ACC112 (cell line): ENCODE measurements at regions not wholly inside any gene's neighbourhood (a gene's known extent, or its start where the extent isn't known, plus 50 kb on each side); places are given as distances from the start of the nearest gene placed in this dataset.
A peak's percentile ranks its signal among the peaks of the same experiment; 100 is the strongest.

Experiments used
- H2AFZ ChIP-seq: fragments of 200-600 bp; sonication (generic); one replicate; pipeline ENCODE4 v1.6.0; 2017; ENCODE audit warnings: antibody characterized with exemption, low read length; ENCODE audit not compliant: unreplicated experiment
- H3K27ac ChIP-seq: fragments of 200-600 bp; sonication (generic); 2 replicates; pipeline ENCODE4 v1.5.1; 2014; ENCODE audit warnings: low read depth, mild to moderate bottlenecking, antibody characterized with exemption, low read length, moderate library complexity
- H3K27me3 ChIP-seq: fragments of 200-600 bp; sonication (generic); 2 replicates; pipeline ENCODE4 v1.6.1; 2014; ENCODE audit warnings: mild to moderate bottlenecking, antibody characterized with exemption, low read length, moderate library complexity, mixed read lengths; ENCODE audit not compliant: insufficient read depth
- H3K36me3 ChIP-seq: fragments of 200-600 bp; sonication (generic); 2 replicates; pipeline ENCODE4 v1.6.1; 2016; ENCODE audit warnings: mild to moderate bottlenecking, antibody characterized with exemption, low read length, moderate library complexity, mixed read lengths; ENCODE audit not compliant: insufficient read depth
- H3K4me1 ChIP-seq: fragments of 200-600 bp; sonication (generic); one replicate; pipeline ENCODE4 v1.6.1; 2016; ENCODE audit warnings: low read length, mixed read lengths; ENCODE audit not compliant: insufficient read depth, unreplicated experiment, control insufficient read depth
- H3K4me3 ChIP-seq: fragments of 200-600 bp; sonication (generic); 2 replicates; pipeline ENCODE4 v1.5.1; 2014; ENCODE audit warnings: mild to moderate bottlenecking, low read depth, low read length
- H3K79me2 ChIP-seq: fragments of 200-600 bp; sonication (generic); one replicate; pipeline ENCODE4 v1.6.0; 2016; ENCODE audit warnings: low read length; ENCODE audit not compliant: control insufficient read depth, unreplicated experiment, insufficient read depth

GRCh38 chr2:212628586-212628985 is 90.0 kb upstream of the ERBB4 start:
- Histone ChIP-seq H3K36me3 (no peaks in the 10 kb centered on the region), H3K79me2 (no peaks in the 10 kb centered on the region), H3K27ac (no peak overlapping the region), H3K27me3 (no peaks in the 10 kb centered on the region), H2AFZ (no peak overlapping the region), H3K4me3 (no peak overlapping the region), H3K4me1 (no peaks in the 10 kb centered on the region)

- no peaks in the 10 kb centered on the region for H3K79me2 ChIP-seq
- H2AFZ ChIP-seq: no peak overlapping the region
- H3K27me3 ChIP-seq: no peaks in the 10 kb centered on the region
Observed at GRCh38 chr2:212626371-212626918, 87.8 kb upstream of the ERBB4 start.

GRCh38 chr2:212619954-212620353 is 81.4 kb upstream of the ERBB4 start:
- H3K4me1 ChIP-seq: peaks cover 23% of the 10 kb centered on the region
- H2AFZ ChIP-seq: no peak overlapping the region
- H3K36me3 ChIP-seq: no peaks in the 10 kb centered on the region
- no peak overlapping the region for H3K27ac ChIP-seq
- H3K27me3 ChIP-seq: no peaks in the 10 kb centered on the region
- H3K79me2 ChIP-seq: no peaks in the 10 kb centered on the region
- no peak overlapping the region for H3K4me3 ChIP-seq

More at GRCh38 chr2:212626371-212626918, 87.8 kb upstream of the ERBB4 start:
- H3K4me3 ChIP-seq: no peak overlapping the region
- H3K36me3 ChIP-seq: no peaks in the 10 kb centered on the region
- H3K27ac ChIP-seq: no peak overlapping the region
- H3K4me1 ChIP-seq: no peaks in the 10 kb centered on the region

- Histone ChIP-seq H3K27ac (peak overlapping the region; percentile 2; the same call in 1 of the 2 replicates), H3K27me3 (no peaks in the 10 kb centered on the region), H3K4me1 (peaks cover 23% of the 10 kb centered on the region), H3K4me3 (no peak overlapping the region), H3K36me3 (no peaks in the 10 kb centered on the region), H3K79me2 (no peaks in the 10 kb centered on the region), H2AFZ (no peak overlapping the region)
Observed at GRCh38 chr2:212618636-212619035, 80.0 kb upstream of the ERBB4 start.

GRCh38 chr2:212610872-212611425 is 72.3 kb upstream of the ERBB4 start:
- Histone ChIP-seq H3K27ac (no peak overlapping the region), H3K4me3 (no peak overlapping the region)

GRCh38 chr2:212609479-212609878 is 70.9 kb upstream of the ERBB4 start:
- H3K79me2 ChIP-seq: no peaks in the 10 kb centered on the region
- no peak overlapping the region for H3K4me3 ChIP-seq
- H2AFZ ChIP-seq: no peak overlapping the region
- no peak overlapping the region for H3K27ac ChIP-seq
- no peaks in the 10 kb centered on the region for H3K4me1 ChIP-seq
- H3K27me3 ChIP-seq: no peaks in the 10 kb centered on the region
- no peaks in the 10 kb centered on the region for H3K36me3 ChIP-seq

More at GRCh38 chr2:212610872-212611425, 72.3 kb upstream of the ERBB4 start:
- no peaks in the 10 kb centered on the region for H3K36me3 ChIP-seq
- H3K4me1 ChIP-seq: no peaks in the 10 kb centered on the region
- no peak overlapping the region for H2AFZ ChIP-seq
- H3K27me3 ChIP-seq: no peaks in the 10 kb centered on the region
- H3K79me2 ChIP-seq: no peaks in the 10 kb centered on the region

- H3K4me1 ChIP-seq: no peaks in the 10 kb centered on the region
- H3K27ac ChIP-seq: no peak overlapping the region
- no peak overlapping the region for H2AFZ ChIP-seq
- H3K4me3 ChIP-seq: no peak overlapping the region
- no peaks in the 10 kb centered on the region for H3K27me3 ChIP-seq
- no peaks in the 10 kb centered on the region for H3K36me3 ChIP-seq
- no peaks in the 10 kb centered on the region for H3K79me2 ChIP-seq
Observed at GRCh38 chr2:212607080-212607479, 68.5 kb upstream of the ERBB4 start.

- Histone ChIP-seq H3K79me2 (no peaks in the 10 kb centered on the region), H3K4me1 (no peaks in the 10 kb centered on the region), H2AFZ (no peak overlapping the region), H3K36me3 (no peaks in the 10 kb centered on the region), H3K27me3 (no peaks in the 10 kb centered on the region), H3K4me3 (no peak overlapping the region), H3K27ac (no peak overlapping the region)
Observed at GRCh38 chr2:212606232-212606631, 67.6 kb upstream of the ERBB4 start.

- H3K27me3 ChIP-seq: no peaks in the 10 kb centered on the region
- no peak overlapping the region for H3K4me3 ChIP-seq
- H3K36me3 ChIP-seq: no peaks in the 10 kb centered on the region
- no peaks in the 10 kb centered on the region for H3K79me2 ChIP-seq
- H3K27ac ChIP-seq: no peak overlapping the region
- H2AFZ ChIP-seq: no peak overlapping the region
- peaks cover 22% of the 10 kb centered on the region for H3K4me1 ChIP-seq
Observed at GRCh38 chr2:212596688-212597087, 58.1 kb upstream of the ERBB4 start.

- Histone ChIP-seq H3K4me1 (peaks cover 22% of the 10 kb centered on the region), H3K36me3 (no peaks in the 10 kb centered on the region), H3K27me3 (no peaks in the 10 kb centered on the region), H2AFZ (peak overlapping the region; percentile 27), H3K27ac (no peak overlapping the region), H3K79me2 (no peaks in the 10 kb centered on the region), H3K4me3 (no peak overlapping the region)
Observed at GRCh38 chr2:212596276-212596675, 57.7 kb upstream of the ERBB4 start.

GRCh38 chr2:212595036-212595654 is 56.5 kb upstream of the ERBB4 start:
- Histone ChIP-seq H3K27me3 (no peaks in the 10 kb centered on the region), H3K36me3 (no peaks in the 10 kb centered on the region), H3K4me1 (peaks cover 14% of the 10 kb centered on the region), H3K79me2 (no peaks in the 10 kb centered on the region), H3K4me3 (no peak overlapping the region), H2AFZ (no peak overlapping the region), H3K27ac (no peak overlapping the region)
